SU-DHL-6 (cell line): ENCODE measurements at regions not wholly inside any gene's neighbourhood (a gene's known extent, or its start where the extent isn't known, plus 50 kb on each side); places are given as distances from the start of the nearest gene placed in this dataset.

Experiments used
- EZH2phosphoT487 ChIP-seq: fragments of 200-600 bp; sonication (generic), shearing (Covaris generic); conservative IDR thresholded peaks from 2 replicates; pipeline ENCODE4 v1.6.1; 2018; ENCODE audit warnings: mild to moderate bottlenecking, antibody characterized with exemption, low read length, moderate library complexity, mixed read lengths
- TF ChIP-seq, protein P1 (sequence below): fragments of 200-600 bp; sonication (generic); IDR thresholded peaks from one replicate; pipeline ENCODE4 v1.5.1; 2017; ENCODE audit warnings: antibody characterized with exemption, mild to moderate bottlenecking, low read length, moderate library complexity; ENCODE audit not compliant: insufficient read depth, poor library complexity, severe bottlenecking

DNA sequence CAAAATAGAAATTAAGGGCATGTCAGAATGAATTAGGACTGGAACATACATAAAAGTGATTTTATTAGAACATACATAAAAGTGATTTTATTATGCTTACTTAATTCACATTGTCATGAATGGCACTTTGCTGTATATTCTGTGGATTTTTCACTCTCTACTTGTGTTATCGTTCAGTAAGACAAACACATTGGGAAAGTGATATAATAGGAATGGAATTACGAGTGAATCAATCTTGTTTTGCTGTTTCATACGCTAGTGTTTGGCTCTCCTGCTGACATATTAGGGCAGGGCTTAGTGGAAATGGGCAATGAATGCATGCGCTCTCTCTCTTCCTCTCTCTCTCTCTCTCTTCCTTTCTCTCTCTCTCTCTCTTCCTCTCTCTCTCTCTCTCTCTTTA is 561.1 kb downstream of the ACTR3B start:
- TF ChIP-seq, protein P1, sequence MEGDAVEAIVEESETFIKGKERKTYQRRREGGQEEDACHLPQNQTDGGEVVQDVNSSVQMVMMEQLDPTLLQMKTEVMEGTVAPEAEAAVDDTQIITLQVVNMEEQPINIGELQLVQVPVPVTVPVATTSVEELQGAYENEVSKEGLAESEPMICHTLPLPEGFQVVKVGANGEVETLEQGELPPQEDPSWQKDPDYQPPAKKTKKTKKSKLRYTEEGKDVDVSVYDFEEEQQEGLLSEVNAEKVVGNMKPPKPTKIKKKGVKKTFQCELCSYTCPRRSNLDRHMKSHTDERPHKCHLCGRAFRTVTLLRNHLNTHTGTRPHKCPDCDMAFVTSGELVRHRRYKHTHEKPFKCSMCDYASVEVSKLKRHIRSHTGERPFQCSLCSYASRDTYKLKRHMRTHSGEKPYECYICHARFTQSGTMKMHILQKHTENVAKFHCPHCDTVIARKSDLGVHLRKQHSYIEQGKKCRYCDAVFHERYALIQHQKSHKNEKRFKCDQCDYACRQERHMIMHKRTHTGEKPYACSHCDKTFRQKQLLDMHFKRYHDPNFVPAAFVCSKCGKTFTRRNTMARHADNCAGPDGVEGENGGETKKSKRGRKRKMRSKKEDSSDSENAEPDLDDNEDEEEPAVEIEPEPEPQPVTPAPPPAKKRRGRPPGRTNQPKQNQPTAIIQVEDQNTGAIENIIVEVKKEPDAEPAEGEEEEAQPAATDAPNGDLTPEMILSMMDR = no peak
- no peak for TF ChIP-seq EZH2phosphoT487
